ENCODE measurements at regions not wholly inside any gene's neighbourhood (a gene's known extent, or its start where the extent isn't known, plus 50 kb on each side); places are given as distances from the start of the nearest gene placed in this dataset.

DNA sequence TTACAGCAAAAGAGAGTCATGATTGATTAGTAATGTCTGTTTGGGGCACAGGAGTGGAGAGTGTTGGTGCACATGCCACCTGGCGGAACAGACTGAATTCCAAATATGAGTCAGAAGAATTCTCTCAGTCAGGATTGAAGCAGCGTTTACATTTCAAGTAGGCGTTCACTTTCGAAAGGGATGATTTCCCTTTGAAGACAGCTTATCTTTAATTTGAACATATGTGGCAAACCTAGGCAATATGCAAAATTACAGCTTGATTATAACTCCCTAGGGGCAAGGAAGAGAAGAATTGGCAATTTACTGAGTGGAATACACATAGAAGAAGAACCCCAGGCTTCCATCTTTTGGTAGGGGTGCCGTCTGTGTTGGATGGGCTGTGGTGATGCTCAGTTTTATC, 235.8 kb downstream of the HAPSTR1 start:
- no peak for DNase-seq (ENCODE audit: extremely low read depth, low read depth)
- TF ChIP-seq, protein P1, sequence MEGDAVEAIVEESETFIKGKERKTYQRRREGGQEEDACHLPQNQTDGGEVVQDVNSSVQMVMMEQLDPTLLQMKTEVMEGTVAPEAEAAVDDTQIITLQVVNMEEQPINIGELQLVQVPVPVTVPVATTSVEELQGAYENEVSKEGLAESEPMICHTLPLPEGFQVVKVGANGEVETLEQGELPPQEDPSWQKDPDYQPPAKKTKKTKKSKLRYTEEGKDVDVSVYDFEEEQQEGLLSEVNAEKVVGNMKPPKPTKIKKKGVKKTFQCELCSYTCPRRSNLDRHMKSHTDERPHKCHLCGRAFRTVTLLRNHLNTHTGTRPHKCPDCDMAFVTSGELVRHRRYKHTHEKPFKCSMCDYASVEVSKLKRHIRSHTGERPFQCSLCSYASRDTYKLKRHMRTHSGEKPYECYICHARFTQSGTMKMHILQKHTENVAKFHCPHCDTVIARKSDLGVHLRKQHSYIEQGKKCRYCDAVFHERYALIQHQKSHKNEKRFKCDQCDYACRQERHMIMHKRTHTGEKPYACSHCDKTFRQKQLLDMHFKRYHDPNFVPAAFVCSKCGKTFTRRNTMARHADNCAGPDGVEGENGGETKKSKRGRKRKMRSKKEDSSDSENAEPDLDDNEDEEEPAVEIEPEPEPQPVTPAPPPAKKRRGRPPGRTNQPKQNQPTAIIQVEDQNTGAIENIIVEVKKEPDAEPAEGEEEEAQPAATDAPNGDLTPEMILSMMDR (IDR thresholded peaks at IDR 0.05; ENCODE audit: low read depth, low read length), result no peak

DNA sequence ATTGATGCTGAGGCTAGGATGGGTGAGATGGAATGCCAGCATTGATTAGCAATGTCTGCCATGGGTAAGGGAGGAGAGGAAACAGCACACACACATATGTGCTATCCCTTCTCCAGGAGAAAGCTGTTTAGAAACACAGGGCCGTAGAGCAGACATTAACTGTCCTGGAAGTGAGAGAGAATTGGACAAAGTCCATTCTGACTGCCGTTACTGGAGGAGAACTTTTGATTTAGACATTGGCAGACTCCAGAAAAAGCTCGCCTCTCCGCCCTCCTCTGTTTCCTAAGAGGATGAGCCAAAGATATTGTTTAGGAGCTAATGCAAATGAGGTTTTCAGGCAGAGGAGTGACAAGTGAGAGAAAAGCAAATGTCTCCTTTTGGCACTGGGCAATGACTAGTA, 237.0 kb downstream of the HAPSTR1 start:
- DNase-seq (ENCODE audit: extremely low read depth, low read depth), result no peak
- TF ChIP-seq, protein P1 (IDR thresholded peaks at IDR 0.05; ENCODE audit: low read depth, low read length), result no peak

DNA sequence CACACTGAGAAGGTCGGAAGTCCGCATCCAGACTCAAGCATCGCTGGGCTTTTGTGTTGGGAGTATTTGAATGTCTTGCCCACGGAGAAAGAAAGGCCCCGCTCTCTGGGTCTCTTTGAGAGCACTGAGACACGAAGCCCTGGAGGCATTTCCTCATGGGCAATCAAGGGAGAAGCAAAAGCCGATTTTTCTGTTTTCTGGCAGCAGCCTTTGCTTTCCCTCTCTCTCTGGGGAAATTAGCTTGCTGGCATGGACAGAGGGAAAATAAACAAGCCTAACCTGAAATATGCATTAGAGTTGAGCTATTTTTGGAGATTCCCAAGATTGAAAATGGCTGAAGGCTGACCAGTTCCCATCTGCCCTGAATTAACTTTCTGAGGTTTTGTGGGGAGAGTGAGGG, 238.7 kb downstream of the HAPSTR1 start:
- DNase-seq (ENCODE audit: extremely low read depth, low read depth), result no peak
- TF ChIP-seq, protein P1 (IDR thresholded peaks at IDR 0.05; ENCODE audit: low read depth, low read length), result no peak

DNA sequence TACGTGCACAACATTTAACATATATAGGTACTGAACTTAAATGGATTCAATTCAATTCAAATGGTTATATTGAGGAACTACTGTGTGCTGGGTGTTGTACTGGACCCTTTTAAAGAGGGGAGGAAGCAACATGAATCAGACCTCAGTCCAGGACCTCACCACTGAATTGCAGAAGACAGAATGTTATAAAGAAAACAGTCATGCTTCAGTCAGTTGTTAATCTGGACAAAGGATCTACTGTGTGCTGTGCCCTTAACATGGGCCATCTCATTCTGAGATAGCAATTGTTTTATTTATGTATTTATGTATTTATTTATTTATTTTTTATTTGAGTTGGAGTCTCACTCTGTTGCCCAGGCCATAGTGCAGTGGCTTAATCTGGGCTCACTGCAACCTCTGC, 240.1 kb downstream of the HAPSTR1 start:
- no peak for DNase-seq (ENCODE audit: extremely low read depth, low read depth)
- TF ChIP-seq, protein P1 (IDR thresholded peaks at IDR 0.05; ENCODE audit: low read depth, low read length), result no peak

DNA sequence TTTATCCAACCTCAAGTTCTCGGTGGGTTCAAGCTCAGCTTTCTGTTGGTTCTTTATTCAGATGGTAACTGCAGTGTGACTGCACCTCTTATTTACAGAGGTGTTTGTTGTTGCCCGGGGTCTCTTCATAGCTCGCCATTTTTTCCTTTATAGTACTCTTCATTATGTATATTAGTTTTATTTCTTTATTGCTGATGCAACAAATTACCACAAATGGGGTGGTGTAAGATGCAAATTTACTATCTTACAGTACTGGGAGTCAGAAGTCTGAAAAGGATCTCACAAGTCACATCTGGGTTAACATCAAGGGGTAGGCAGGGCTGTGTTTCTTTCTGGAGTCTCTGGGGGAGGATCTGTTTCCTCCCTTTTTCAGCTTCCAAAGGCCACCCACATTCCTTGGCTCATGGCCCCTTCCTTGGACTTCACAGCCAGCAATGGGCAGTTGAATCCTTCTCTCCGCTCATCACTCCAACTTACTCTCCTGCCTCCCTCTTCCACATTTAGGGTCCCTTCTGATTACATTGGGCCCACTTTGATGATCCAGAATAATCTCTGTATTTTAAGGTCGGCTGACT, 241.2 kb downstream of the HAPSTR1 start:
- TF ChIP-seq, protein P1 (IDR thresholded peaks at IDR 0.05; ENCODE audit: low read depth, low read length), result no peak

DNA sequence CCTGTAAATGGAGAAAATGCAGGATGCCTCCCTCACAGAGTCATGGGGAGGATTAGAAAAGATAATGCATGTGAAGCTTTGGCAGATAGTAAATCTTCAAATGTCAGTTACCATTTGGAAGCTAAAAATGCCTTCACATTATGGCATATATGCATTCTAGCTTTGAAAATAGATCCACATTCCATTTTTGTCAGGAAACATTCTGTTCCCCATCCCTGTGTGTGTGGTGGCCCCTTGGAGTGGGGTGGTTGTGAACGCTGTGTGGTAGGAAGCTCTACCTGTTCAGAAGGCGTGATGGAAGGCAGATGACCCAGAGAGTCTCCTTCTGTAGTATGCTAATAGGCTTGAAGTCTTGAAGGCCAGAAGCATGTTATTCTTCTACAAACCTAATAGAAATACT, 242.0 kb downstream of the HAPSTR1 start:
- TF ChIP-seq, protein P1 (IDR thresholded peaks at IDR 0.05; ENCODE audit: low read depth, low read length), result no peak
- no peak for DNase-seq (ENCODE audit: extremely low read depth, low read depth)

More for the DNA sequence above, 241.2 kb downstream of the HAPSTR1 start:
- no peak for DNase-seq (ENCODE audit: extremely low read depth, low read depth)

DNA sequence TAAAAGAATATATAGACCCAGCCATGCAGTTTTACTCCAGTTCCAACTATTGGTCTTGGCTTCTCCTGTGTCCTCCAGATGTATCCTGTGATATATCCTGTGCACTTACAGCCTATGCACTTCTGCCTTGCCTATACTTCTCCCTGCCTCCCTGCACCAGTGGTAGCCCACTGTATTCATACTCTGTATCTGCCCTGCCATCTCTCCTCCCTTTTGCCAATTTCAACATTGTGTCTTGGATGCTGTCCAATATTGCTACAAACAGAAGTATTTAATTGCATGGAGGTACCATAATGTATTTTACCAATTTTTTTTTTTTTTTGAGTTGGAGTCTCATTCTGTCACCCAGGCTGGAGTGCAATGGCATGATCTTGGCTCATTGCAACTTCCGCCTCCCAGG, 242.7 kb downstream of the HAPSTR1 start:
- TF ChIP-seq, protein P1 (IDR thresholded peaks at IDR 0.05; ENCODE audit: low read depth, low read length), result no peak
- DNase-seq (ENCODE audit: extremely low read depth, low read depth), result no peak
